Mesenchymal stem cell (in vitro differentiated cells and primary cell): ENCODE measurements at regions not wholly inside any gene's neighbourhood (a gene's known extent, or its start where the extent isn't known, plus 50 kb on each side); places are given as distances from the start of the nearest gene placed in this dataset.
A peak's percentile ranks its signal among the peaks of the same experiment; 100 is the strongest.

Experiments used
- DNase-seq: peaks from one replicate; pipeline ENCODE4 v3.0.0-alpha.2; 2013
- H2AFZ ChIP-seq: one replicate; pipeline ENCODE4 v1.6.1; 2013; ENCODE audit warnings: low read depth, mild to moderate bottlenecking, control low read depth, inconsistent platforms, low read length, moderate library complexity
- H2AK5ac ChIP-seq: 2 replicates; pipeline ENCODE4 v1.6.1; 2013; ENCODE audit warnings: low read length, moderate library complexity, mild to moderate bottlenecking, inconsistent platforms; ENCODE audit not compliant: severe bottlenecking
- H2BK120ac ChIP-seq: one replicate; pipeline ENCODE4 v1.6.1; 2013; ENCODE audit warnings: low read depth, mild to moderate bottlenecking, inconsistent platforms, low read length, moderate library complexity
- H2BK12ac ChIP-seq, 2 experiments: one replicate each; pipeline ENCODE4 v1.6.1; 2013; ENCODE audit warnings: inconsistent platforms in 2 of 2, low read length in 2 of 2, mild to moderate bottlenecking in 2 of 2, moderate library complexity in 2 of 2, control low read depth in 1 of 2
- H2BK15ac ChIP-seq: one replicate; pipeline ENCODE4 v1.6.1; 2013; ENCODE audit warnings: mild to moderate bottlenecking, low read depth, inconsistent platforms; ENCODE audit not compliant: poor library complexity, severe bottlenecking
- H2BK5ac ChIP-seq: 2 replicates; pipeline ENCODE4 v1.6.1; 2013; ENCODE audit warnings: low read depth, mild to moderate bottlenecking, low read length, control low read depth, inconsistent platforms; ENCODE audit not compliant: poor library complexity, severe bottlenecking
- H3K14ac ChIP-seq, 2 experiments: one replicate each; pipeline ENCODE4 v1.6.1; 2013; ENCODE audit warnings: inconsistent platforms in 2 of 2, low read length in 2 of 2, control low read depth in 1 of 2, mild to moderate bottlenecking in 1 of 2, moderate library complexity in 1 of 2
- H3K18ac ChIP-seq, 2 experiments: one replicate each; pipeline ENCODE4 v1.6.1; 2013; ENCODE audit warnings: inconsistent platforms in 2 of 2, low read length in 2 of 2, control low read depth in 1 of 2, low read depth in 1 of 2, mild to moderate bottlenecking in 1 of 2
- H3K23ac ChIP-seq, 2 experiments: one replicate each; pipeline ENCODE4 v1.6.1; 2013; ENCODE audit warnings: inconsistent platforms in 2 of 2, low read length in 2 of 2, mild to moderate bottlenecking in 2 of 2, moderate library complexity in 2 of 2, control low read depth in 1 of 2
- H3K27ac ChIP-seq: 2 replicates; pipeline ENCODE4 v1.5.1; 2013; ENCODE audit warnings: mild to moderate bottlenecking, moderate library complexity, low read length, control low read depth, inconsistent platforms; ENCODE audit not compliant: poor library complexity, severe bottlenecking
- H3K27me3 ChIP-seq, 2 experiments: 2 replicates each; pipeline versions ENCODE4 v1.6.1 to v1.7.0; 2013; ENCODE audit warnings: low read length in 2 of 2, mild to moderate bottlenecking in 2 of 2, moderate library complexity in 2 of 2, control low read depth in 1 of 2, inconsistent platforms in 1 of 2; ENCODE audit not compliant: control insufficient read depth in 1 of 2, insufficient read depth in 1 of 2
- H3K36me3 ChIP-seq, 2 experiments: 2 replicates each; pipeline versions ENCODE4 v1.6.1 to v1.7.0; 2013; ENCODE audit warnings: low read length in 2 of 2, control low read depth in 1 of 2, inconsistent platforms in 1 of 2, low read depth in 1 of 2, mild to moderate bottlenecking in 1 of 2; ENCODE audit not compliant: insufficient read depth in 2 of 2, control insufficient read depth in 1 of 2
- H3K4ac ChIP-seq, 2 experiments: one replicate each; pipeline ENCODE4 v1.6.1; 2013; ENCODE audit warnings: inconsistent platforms in 2 of 2, low read length in 2 of 2, mild to moderate bottlenecking in 2 of 2, moderate library complexity in 2 of 2, control low read depth in 1 of 2, low read depth in 1 of 2
- H3K4me1 ChIP-seq: 2 replicates; pipeline ENCODE4 v1.6.1; 2013; ENCODE audit warnings: low read depth, low read length, control low read depth; ENCODE audit not compliant: control insufficient read depth, insufficient read depth
- H3K4me2 ChIP-seq: 2 replicates; pipeline ENCODE4 v1.6.1; 2013; ENCODE audit warnings: low read length, mild to moderate bottlenecking, inconsistent platforms; ENCODE audit not compliant: poor library complexity, severe bottlenecking
- H3K4me3 ChIP-seq, 2 experiments: 2 replicates each; pipeline versions ENCODE4 v1.5.1 to v1.7.0; 2013; ENCODE audit warnings: low read length in 2 of 2, mild to moderate bottlenecking in 2 of 2, control low read depth in 1 of 2, low read depth in 1 of 2; ENCODE audit not compliant: insufficient read depth in 1 of 2
- H3K79me1 ChIP-seq: replicated peaks from 2 replicates; pipeline ENCODE4 v1.6.1; 2013; ENCODE audit warnings: mild to moderate bottlenecking, control low read depth, low read length, inconsistent platforms; ENCODE audit not compliant: poor library complexity, severe bottlenecking
- H3K9ac ChIP-seq: 2 replicates; pipeline ENCODE4 v1.7.0; 2013; ENCODE audit warnings: mild to moderate bottlenecking, low read length, moderate library complexity
- H3K9me3 ChIP-seq: 2 replicates; pipeline ENCODE4 v1.7.0; 2013; ENCODE audit warnings: mild to moderate bottlenecking, low read length; ENCODE audit not compliant: control insufficient read depth
- H4K8ac ChIP-seq: one replicate; pipeline ENCODE4 v1.6.1; 2013; ENCODE audit warnings: inconsistent platforms, mild to moderate bottlenecking, low read length, moderate library complexity
- H4K91ac ChIP-seq: one replicate; pipeline ENCODE4 v1.6.1; 2013; ENCODE audit warnings: mild to moderate bottlenecking, low read length, inconsistent platforms
- WGBS: methylation state at CpG from one replicate; pipeline ENCODE4 v1.1.7; 2013; ENCODE audit warnings: mixed read lengths; 5-methylcytosine and 5-hydroxymethylcytosine counted together

- WGBS: 6% methylated on average over 6 of the region's 8 CpGs
- Histone ChIP-seq H3K14ac (no peak overlapping the region), H4K91ac (no peak overlapping the region), H3K9me3 (no peaks in the 10 kb centered on the region), H3K23ac (no peak overlapping the region), H2AK5ac (no peak overlapping the region), H2BK15ac (no peak overlapping the region), H3K4me1 (no peaks in the 10 kb centered on the region), H3K18ac (no peak overlapping the region), H3K79me1 (no peaks in the 10 kb centered on the region), H2BK12ac (no peak overlapping the region), H4K8ac (no peak overlapping the region), H2BK120ac (no peak overlapping the region), H3K4ac (no peak overlapping the region), H3K36me3 (no peaks in the 10 kb centered on the region), H3K27me3 (peaks cover 0 to 8% of the 10 kb centered on the region in 2 experiments), H2AFZ (no peak overlapping the region), H2BK5ac (no peak overlapping the region), H3K4me3 (no peak overlapping the region), H3K9ac (no peak overlapping the region), H3K4me2 (no peak overlapping the region), H3K27ac (no peak overlapping the region)
- peak; percentile 47 for DNase-seq
Observed at GRCh38 chr5:152505442-152506042, 100.5 kb upstream of the NMUR2 start.

- Histone ChIP-seq H3K9me3 (no peaks in the 10 kb centered on the region), H3K4ac (no peak overlapping the region), H3K4me2 (no peak overlapping the region), H2AK5ac (no peak overlapping the region), H2AFZ (no peak overlapping the region), H3K9ac (no peak overlapping the region), H3K27me3 (peaks cover 0 to 8% of the 10 kb centered on the region in 2 experiments), H2BK5ac (no peak overlapping the region), H2BK12ac (no peak overlapping the region), H3K79me1 (no peaks in the 10 kb centered on the region), H3K27ac (no peak overlapping the region), H3K36me3 (no peaks in the 10 kb centered on the region), H3K4me1 (no peaks in the 10 kb centered on the region), H3K4me3 (no peak overlapping the region), H4K91ac (no peak overlapping the region), H3K14ac (no peak overlapping the region), H4K8ac (no peak overlapping the region), H2BK120ac (no peak overlapping the region), H3K18ac (no peak overlapping the region), H3K23ac (no peak overlapping the region), H2BK15ac (no peak overlapping the region)
- 92% methylated on average over 5 of the region's 5 CpGs for WGBS
- no peak for DNase-seq
Observed at GRCh38 chr5:152511120-152511519, 106.0 kb upstream of the NMUR2 start.

- Histone ChIP-seq H3K4me2 (no peak overlapping the region), H3K14ac (no peak overlapping the region), H3K9me3 (no peaks in the 10 kb centered on the region), H4K91ac (no peak overlapping the region), H3K27me3 (peaks cover 0 to 4% of the 10 kb centered on the region in 2 experiments), H2BK5ac (no peak overlapping the region), H3K4ac (no peak overlapping the region), H3K27ac (no peak overlapping the region), H3K18ac (no peak overlapping the region), H3K9ac (no peak overlapping the region), H3K36me3 (no peaks in the 10 kb centered on the region), H4K8ac (no peak overlapping the region), H3K4me1 (no peaks in the 10 kb centered on the region), H3K4me3 (no peak overlapping the region), H3K23ac (no peak overlapping the region), H2BK120ac (no peak overlapping the region), H2BK15ac (no peak overlapping the region), H2AK5ac (no peak overlapping the region), H3K79me1 (no peaks in the 10 kb centered on the region), H2BK12ac (no peak overlapping the region), H2AFZ (no peak overlapping the region)
- no peak for DNase-seq
- WGBS: 85% methylated on average over 7 of the region's 7 CpGs
Observed at GRCh38 chr5:152511531-152512132, 106.6 kb upstream of the NMUR2 start.

GRCh38 chr5:152514827-152515397 lies 109.8 kb upstream of the NMUR2 start:
- Histone ChIP-seq H3K14ac (no peak overlapping the region), H4K91ac (no peak overlapping the region), H3K79me1 (no peaks in the 10 kb centered on the region), H2BK12ac (no peak overlapping the region), H3K9me3 (no peaks in the 10 kb centered on the region), H3K18ac (no peak overlapping the region), H2BK15ac (no peak overlapping the region), H3K4me2 (no peak overlapping the region), H3K27me3 (no peaks in the 10 kb centered on the region), H3K23ac (no peak overlapping the region), H3K4me1 (no peaks in the 10 kb centered on the region), H4K8ac (no peak overlapping the region), H2BK120ac (no peak overlapping the region), H2AFZ (no peak overlapping the region), H2BK5ac (no peak overlapping the region), H3K27ac (no peak overlapping the region), H3K4ac (no peak overlapping the region), H3K36me3 (no peaks in the 10 kb centered on the region), H3K4me3 (no peak overlapping the region), H3K9ac (no peak overlapping the region), H2AK5ac (no peak overlapping the region)
- DNase-seq: peak; percentile 25
- WGBS: 80% methylated on average over 2 of the region's 2 CpGs
